ENCODE measurements at regions not wholly inside any gene's neighbourhood (a gene's known extent, or its start where the extent isn't known, plus 50 kb on each side); places are given as distances from the start of the nearest gene placed in this dataset.

DNA sequence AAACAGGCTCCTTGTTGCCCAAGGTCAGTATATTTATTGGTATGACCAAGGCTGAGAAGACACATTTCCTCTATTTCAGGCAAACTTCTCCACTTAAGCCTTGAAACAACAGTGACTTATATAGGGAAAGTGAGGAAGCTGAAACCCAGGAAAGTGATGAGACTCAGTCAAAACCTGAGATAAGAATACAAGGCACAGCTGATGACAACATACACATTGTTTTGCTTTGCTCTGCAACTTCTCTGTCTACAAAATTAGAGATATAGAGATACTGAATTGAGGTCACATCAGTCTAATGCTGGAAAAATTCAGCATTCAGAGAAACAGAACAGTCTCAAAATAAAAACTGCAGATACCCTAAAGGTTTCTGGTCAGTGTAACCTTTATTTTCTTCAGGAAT lies 586.1 kb downstream of the DNAH5 start (continued):
- TF ChIP-seq, protein P1, sequence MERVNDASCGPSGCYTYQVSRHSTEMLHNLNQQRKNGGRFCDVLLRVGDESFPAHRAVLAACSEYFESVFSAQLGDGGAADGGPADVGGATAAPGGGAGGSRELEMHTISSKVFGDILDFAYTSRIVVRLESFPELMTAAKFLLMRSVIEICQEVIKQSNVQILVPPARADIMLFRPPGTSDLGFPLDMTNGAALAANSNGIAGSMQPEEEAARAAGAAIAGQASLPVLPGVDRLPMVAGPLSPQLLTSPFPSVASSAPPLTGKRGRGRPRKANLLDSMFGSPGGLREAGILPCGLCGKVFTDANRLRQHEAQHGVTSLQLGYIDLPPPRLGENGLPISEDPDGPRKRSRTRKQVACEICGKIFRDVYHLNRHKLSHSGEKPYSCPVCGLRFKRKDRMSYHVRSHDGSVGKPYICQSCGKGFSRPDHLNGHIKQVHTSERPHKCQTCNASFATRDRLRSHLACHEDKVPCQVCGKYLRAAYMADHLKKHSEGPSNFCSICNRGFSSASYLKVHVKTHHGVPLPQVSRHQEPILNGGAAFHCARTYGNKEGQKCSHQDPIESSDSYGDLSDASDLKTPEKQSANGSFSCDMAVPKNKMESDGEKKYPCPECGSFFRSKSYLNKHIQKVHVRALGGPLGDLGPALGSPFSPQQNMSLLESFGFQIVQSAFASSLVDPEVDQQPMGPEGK (CRISPR knock-in tag; IDR thresholded peaks at IDR 0.05; ENCODE audit: borderline replicate concordance) = no peak

DNA sequence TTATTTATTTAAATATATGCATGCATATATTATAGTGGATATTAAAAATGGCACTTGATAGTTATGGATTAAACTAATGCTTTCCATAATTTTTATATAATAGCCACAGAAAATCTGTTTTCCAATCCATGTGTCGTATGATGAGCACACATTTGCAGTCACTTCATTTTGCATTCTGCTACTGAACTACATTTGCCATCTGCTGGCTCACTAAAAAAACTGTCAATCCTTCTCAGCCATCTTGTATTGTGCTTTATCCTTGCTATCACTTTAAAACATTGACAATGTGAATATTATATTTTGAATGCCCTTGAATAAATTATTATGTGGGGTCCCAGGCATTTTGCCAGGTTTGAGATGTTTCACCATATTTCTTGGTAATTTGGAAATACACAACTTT lies 586.6 kb downstream of the DNAH5 start:
- no peak for ATAC-seq
- TF ChIP-seq ZC3H10 (CRISPR knock-in tag; IDR thresholded peaks at IDR 0.05) (no peak), ZNF8 (CRISPR knock-in tag; IDR thresholded peaks at IDR 0.05) (no peak), OSR1 (CRISPR knock-in tag; IDR thresholded peaks at IDR 0.05) (no peak), ZFP30 (CRISPR knock-in tag; IDR thresholded peaks at IDR 0.05) (no peak)
- TF ChIP-seq, protein P2, sequence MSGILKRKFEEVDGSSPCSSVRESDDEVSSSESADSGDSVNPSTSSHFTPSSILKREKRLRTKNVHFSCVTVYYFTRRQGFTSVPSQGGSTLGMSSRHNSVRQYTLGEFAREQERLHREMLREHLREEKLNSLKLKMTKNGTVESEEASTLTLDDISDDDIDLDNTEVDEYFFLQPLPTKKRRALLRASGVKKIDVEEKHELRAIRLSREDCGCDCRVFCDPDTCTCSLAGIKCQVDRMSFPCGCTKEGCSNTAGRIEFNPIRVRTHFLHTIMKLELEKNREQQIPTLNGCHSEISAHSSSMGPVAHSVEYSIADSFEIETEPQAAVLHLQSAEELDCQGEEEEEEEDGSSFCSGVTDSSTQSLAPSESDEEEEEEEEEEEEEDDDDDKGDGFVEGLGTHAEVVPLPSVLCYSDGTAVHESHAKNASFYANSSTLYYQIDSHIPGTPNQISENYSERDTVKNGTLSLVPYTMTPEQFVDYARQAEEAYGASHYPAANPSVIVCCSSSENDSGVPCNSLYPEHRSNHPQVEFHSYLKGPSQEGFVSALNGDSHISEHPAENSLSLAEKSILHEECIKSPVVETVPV (CRISPR knock-in tag; IDR thresholded peaks at IDR 0.05) = no peak

DNA sequence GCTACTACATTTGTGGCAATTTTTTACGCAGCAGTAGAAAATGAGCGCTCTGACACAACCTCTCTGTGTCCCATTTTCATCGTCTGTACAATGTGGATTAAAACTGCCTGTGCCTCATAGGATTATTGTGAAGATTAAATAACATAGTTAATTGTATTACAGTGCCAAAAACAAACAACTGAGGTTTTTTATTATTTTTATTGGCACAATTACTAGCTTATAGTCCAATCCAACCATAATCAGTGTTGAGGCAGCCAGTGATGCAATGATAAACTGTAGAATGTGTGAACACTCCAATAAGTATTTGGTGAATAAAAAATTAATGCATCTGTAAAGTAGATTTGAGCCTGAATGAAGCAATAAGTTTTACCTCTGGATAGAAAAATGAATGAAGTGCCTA lies 588.3 kb downstream of the DNAH5 start:
- ATAC-seq = no peak
- no peak for TF ChIP-seq OSR1 (CRISPR knock-in tag; IDR thresholded peaks at IDR 0.05)
- TF ChIP-seq RARB (CRISPR knock-in tag; IDR thresholded peaks at IDR 0.05) = no peak

DNA sequence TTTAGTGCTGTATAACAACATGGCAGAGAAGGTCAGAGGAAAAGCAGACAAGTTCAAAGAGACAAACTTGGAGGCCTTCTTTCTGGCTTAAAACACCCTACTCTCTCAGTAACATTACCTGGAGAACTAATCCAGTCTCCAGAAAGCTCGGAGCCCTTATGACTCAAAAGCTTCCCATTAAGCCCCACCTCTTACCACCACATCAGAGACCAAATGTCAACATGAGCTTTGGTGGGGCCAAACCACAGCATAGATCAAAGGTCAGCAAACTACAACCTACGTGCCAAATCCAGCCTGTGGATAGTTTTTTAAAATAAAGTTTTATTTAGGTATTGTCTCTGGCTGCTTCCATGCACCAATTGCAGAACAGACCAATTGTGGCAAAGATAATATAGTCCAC lies 589.9 kb downstream of the DNAH5 start:
- no peak for TF ChIP-seq BACH2 (CRISPR knock-in tag; IDR thresholded peaks at IDR 0.05; ENCODE audit: borderline replicate concordance)
- TF ChIP-seq, protein P2 (CRISPR knock-in tag; IDR thresholded peaks at IDR 0.05) = no peak
- no peak for TF ChIP-seq TOX (CRISPR knock-in tag; IDR thresholded peaks at IDR 0.05; ENCODE audit: borderline replicate concordance)
- TF ChIP-seq PPARA (CRISPR knock-in tag; IDR thresholded peaks at IDR 0.05; ENCODE audit: borderline replicate concordance) = no peak
- no peak for TF ChIP-seq ESRRG (CRISPR knock-in tag; IDR thresholded peaks at IDR 0.05)
- TF ChIP-seq ZFP30 (CRISPR knock-in tag; IDR thresholded peaks at IDR 0.05) = no peak
- no peak for TF ChIP-seq CSDC2 (CRISPR knock-in tag; IDR thresholded peaks at IDR 0.05)
- no peak for TF ChIP-seq ARNTL (CRISPR knock-in tag; IDR thresholded peaks at IDR 0.05; ENCODE audit: borderline replicate concordance, low read depth)
- TF ChIP-seq ISL1 (CRISPR knock-in tag; IDR thresholded peaks at IDR 0.05) = no peak
- TF ChIP-seq, protein P1 (CRISPR knock-in tag; IDR thresholded peaks at IDR 0.05; ENCODE audit: borderline replicate concordance) = no peak
- no peak for TF ChIP-seq ZC3H10 (CRISPR knock-in tag; IDR thresholded peaks at IDR 0.05)
- TF ChIP-seq GLIS3 (CRISPR knock-in tag; IDR thresholded peaks at IDR 0.05) = no peak
- ATAC-seq = no peak

DNA sequence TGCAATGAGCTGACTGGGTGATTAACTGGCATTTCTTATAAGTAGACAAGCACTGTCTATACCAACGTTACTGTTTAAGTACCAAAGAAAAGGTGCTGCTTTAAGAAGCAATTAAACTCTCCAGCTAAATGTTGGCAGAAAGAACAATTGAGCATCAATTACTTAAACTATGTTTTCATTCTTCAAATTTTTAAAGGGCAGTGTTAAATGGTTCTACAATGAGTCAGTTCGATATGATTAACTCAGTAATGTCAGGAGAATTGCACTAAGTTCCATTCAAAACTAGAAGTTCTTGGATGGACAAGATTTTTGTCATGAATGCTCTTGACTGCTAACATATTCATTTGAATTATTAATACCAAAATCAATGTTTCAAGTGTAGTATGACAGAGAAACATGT lies 593.7 kb downstream of the DNAH5 start:
- ATAC-seq = no peak
- TF ChIP-seq ISL1 (CRISPR knock-in tag; IDR thresholded peaks at IDR 0.05) (no peak), OSR1 (CRISPR knock-in tag; IDR thresholded peaks at IDR 0.05) (no peak), GLIS3 (CRISPR knock-in tag; IDR thresholded peaks at IDR 0.05) (no peak), ESRRG (CRISPR knock-in tag; IDR thresholded peaks at IDR 0.05) (no peak), TCF4 (CRISPR knock-in tag; IDR thresholded peaks at IDR 0.05; ENCODE audit: borderline replicate concordance) (no peak), TOX (CRISPR knock-in tag; IDR thresholded peaks at IDR 0.05; ENCODE audit: borderline replicate concordance) (no peak), CSDC2 (CRISPR knock-in tag; IDR thresholded peaks at IDR 0.05) (no peak), PPARA (CRISPR knock-in tag; IDR thresholded peaks at IDR 0.05; ENCODE audit: borderline replicate concordance) (no peak), ZFP30 (CRISPR knock-in tag; IDR thresholded peaks at IDR 0.05) (no peak), ARNTL (CRISPR knock-in tag; IDR thresholded peaks at IDR 0.05; ENCODE audit: borderline replicate concordance, low read depth) (no peak)
- TF ChIP-seq, protein P2 (CRISPR knock-in tag; IDR thresholded peaks at IDR 0.05) = no peak
- TF ChIP-seq, protein P1 (CRISPR knock-in tag; IDR thresholded peaks at IDR 0.05; ENCODE audit: borderline replicate concordance) = no peak

Measured in SK-N-SH treated with all-trans-retinoic acid at 6 μM for 48 hours (cell line).